Right lobe of liver (tissue), 6 donors: ENCODE measurements at regions not wholly inside any gene's neighbourhood (a gene's known extent, or its start where the extent isn't known, plus 50 kb on each side); places are given as distances from the start of the nearest gene placed in this dataset.
"Not testable (repeated sequence)": the region's sequence is repeated elsewhere in the genome, so short reads cannot be mapped to it uniquely, and the experiment has no call there.

Experiments
- ATAC-seq, 4 donors: fragments of 200-7000 bp; cut with Tn5 transposase; one replicate each; pipeline ENCODE4 v1.9.1; 2020; ENCODE audit warnings: mild to moderate bottlenecking in 4 of 4, moderate library complexity in 4 of 4
- DNase-seq, 3 donors: peaks; one replicate each; pipeline ENCODE4 v3.0.0-alpha.2; 2020
- H3K27ac ChIP-seq, 3 donors: fragments of 200-600 bp; one replicate each; pipeline ENCODE4 v1.8.0; 2022
- H3K27me3 ChIP-seq, 2 donors: fragments of 200-600 bp; one replicate each; pipeline ENCODE4 v1.8.0; 2022
- H3K36me3 ChIP-seq, 4 donors: fragments of 200-600 bp; sonication (generic) in 1 of 4; one replicate each; pipeline versions ENCODE4 v1.5.1 to v1.8.0; 2017 to 2022; ENCODE audit warnings: control low read depth in 1 of 4
- H3K4me1 ChIP-seq, 4 donors: fragments of 200-600 bp; sonication (generic) in 1 of 4; one replicate each; pipeline versions ENCODE4 v1.5.1 to v1.8.0; 2017 to 2022; ENCODE audit warnings: control low read depth in 1 of 4
- H3K4me3 ChIP-seq, 3 donors: fragments of 200-600 bp; one replicate each; pipeline ENCODE4 v1.8.0; 2022
- H3K9me3 ChIP-seq, 4 donors: fragments of 200-600 bp; sonication (generic) in 1 of 4; one replicate each; pipeline versions ENCODE4 v1.5.1 to v1.8.0; 2017 to 2022; ENCODE audit warnings: control low read depth in 1 of 4
- CTCF ChIP-seq, 4 donors: fragments of 200-600 bp in 3 of 4; fragments of 450-650 bp in 1 of 4; IDR thresholded peaks; one replicate each; pipeline versions ENCODE4 v1.5.1 to v1.8.0; 2016 to 2022; ENCODE audit warnings: antibody characterized with exemption in 4 of 4, mild to moderate bottlenecking in 2 of 4
- POLR2A ChIP-seq: fragments of 450-650 bp; IDR thresholded peaks from one replicate; pipeline ENCODE4 v1.6.1; 2017; ENCODE audit warnings: antibody characterized with exemption, mild to moderate bottlenecking
- WGBS: methylation state at CpG from one replicate; pipeline ENCODE4 v1.1.6; 2018; ENCODE audit warnings: low coverage, low lambda C conversion rate; ENCODE audit not compliant: insufficient coverage; ENCODE audit errors: missing lambda C conversion rate; 5-methylcytosine and 5-hydroxymethylcytosine counted together
- intact Hi-C, 2 donors: fragments of 100-400 bp; cut with DNase I; formaldehyde crosslinking; loops; one replicate each; pipeline versions ENCODE4 v1.11.2 to v1.14.1; 2022
- donor health status: DM: no; HTN: yes; CAD: no.
- donor health status: DM: no; HTN: no; CAD: no.
- donor health status: DM: no; HTN: no; CAD: no.
- donor health status: DM: no; HTN: yes; CAD: no.
- donor health status: DM: no; HTN: yes; CAD: no.

GRCh38 chr2:77866661-77867060 lies 344.5 kb upstream of the LRRTM4 start:
- ATAC-seq (no peak), DNase-seq (no peak)
- Histone ChIP-seq H3K4me3 (no peak overlapping the region), H3K36me3 (no peaks in the 10 kb centered on the region), H3K9me3 (no peaks in the 10 kb centered on the region), H3K4me1 (no peaks in the 10 kb centered on the region), H3K27ac (no peak overlapping the region), H3K27me3 (no peaks in the 10 kb centered on the region)
- no peak for TF ChIP-seq CTCF (IDR thresholded peaks at IDR 0.05)
- no peak for TF ChIP-seq POLR2A
- WGBS, result 29% methylated on average over 3 of the region's 3 CpGs
- intact Hi-C loops, result no loop called here

- no peaks in the 10 kb centered on the region for H3K4me1 ChIP-seq
- intact Hi-C loops, result no loop called here
- no peak overlapping the region for H3K4me3 ChIP-seq
- no peaks in the 10 kb centered on the region for H3K9me3 ChIP-seq
- ATAC-seq, result no peak
- TF ChIP-seq POLR2A, result no peak
- no peak for TF ChIP-seq CTCF (IDR thresholded peaks at IDR 0.05)
- no peak overlapping the region for H3K27ac ChIP-seq
- H3K27me3 ChIP-seq, result no peaks in the 10 kb centered on the region
- no peaks in the 10 kb centered on the region for H3K36me3 ChIP-seq
- no peak for DNase-seq
Measured at GRCh38 chr2:77867146-77867545, 345.0 kb upstream of the LRRTM4 start.

- 55% methylated on average over 3 of the region's 3 CpGs for WGBS
- no peak for DNase-seq
- no peaks in the 10 kb centered on the region for H3K4me1 ChIP-seq
Measured at GRCh38 chr2:77873506-77873905, 351.3 kb upstream of the LRRTM4 start.

GRCh38 chr2:77900211-77900610 lies 378.0 kb upstream of the LRRTM4 start:
- DNase-seq, ATAC-seq: not testable (repeated sequence)

More at GRCh38 chr2:77873506-77873905, 351.3 kb upstream of the LRRTM4 start:
- Histone ChIP-seq H3K27me3 (no peaks in the 10 kb centered on the region), H3K27ac (no peak overlapping the region), H3K9me3 (no peaks in the 10 kb centered on the region), H3K4me3 (no peak overlapping the region), H3K36me3 (no peaks in the 10 kb centered on the region)
- intact Hi-C loops, result no loop called here
- no peak for ATAC-seq
- TF ChIP-seq CTCF (IDR thresholded peaks at IDR 0.05) (no peak), POLR2A (no peak)

GRCh38 chr2:77910136-77910535 lies 388.0 kb upstream of the LRRTM4 start:
- ATAC-seq (no peak), DNase-seq (no peak)
- no peak overlapping the region for H3K4me3 ChIP-seq
- H3K36me3 ChIP-seq, result no peaks in the 10 kb centered on the region
- intact Hi-C loops, result no loop called here
- no peaks in the 10 kb centered on the region for H3K4me1 ChIP-seq
- 63% methylated on average over 3 of the region's 3 CpGs for WGBS
- TF ChIP-seq POLR2A (no peak), CTCF (IDR thresholded peaks at IDR 0.05) (no peak)
- H3K27me3 ChIP-seq, result no peaks in the 10 kb centered on the region
- no peak overlapping the region for H3K27ac ChIP-seq
- no peaks in the 10 kb centered on the region for H3K9me3 ChIP-seq

More at GRCh38 chr2:77900211-77900610, 378.0 kb upstream of the LRRTM4 start:
- H3K9me3 ChIP-seq, H3K27ac ChIP-seq, H3K4me1 ChIP-seq, H3K4me3 ChIP-seq, H3K36me3 ChIP-seq, intact Hi-C loops, H3K27me3 ChIP-seq: not testable (repeated sequence)
- 69% methylated on average over 6 of the region's 6 CpGs for WGBS
